ENCODE measurements at regions not wholly inside any gene's neighbourhood (a gene's known extent, or its start where the extent isn't known, plus 50 kb on each side); places are given as distances from the start of the nearest gene placed in this dataset.
A peak's percentile ranks its signal among the peaks of the same experiment; 100 is the strongest.

- DNase-seq: no peak
These were observed 162.9 kb upstream of the IGF1R start for GRCh38 chr15:98485451-98485850.

GRCh38 chr15:98493966-98494511, 154.3 kb upstream of the IGF1R start:
- DNase-seq: no peak

GRCh38 chr15:98501192-98501591, 147.1 kb upstream of the IGF1R start:
- DNase-seq: no peak

- no peak for DNase-seq
These were observed 146.7 kb upstream of the IGF1R start for GRCh38 chr15:98501632-98502031.

GRCh38 chr15:98503970-98504369, 144.4 kb upstream of the IGF1R start:
- no peak for DNase-seq

GRCh38 chr15:98504998-98505397, 143.3 kb upstream of the IGF1R start:
- DNase-seq: no peak

GRCh38 chr15:98505611-98506031, 142.7 kb upstream of the IGF1R start:
- no peak for DNase-seq

- DNase-seq: no peak
These were observed 142.2 kb upstream of the IGF1R start for GRCh38 chr15:98506172-98506571.

GRCh38 chr15:98506711-98507110, 141.6 kb upstream of the IGF1R start:
- DNase-seq: no peak

GRCh38 chr15:98513428-98513986, 134.8 kb upstream of the IGF1R start:
- DNase-seq: no peak

- DNase-seq: no peak
These were observed 134.2 kb upstream of the IGF1R start for GRCh38 chr15:98514034-98514622.

- DNase-seq: peak; percentile 57
These were observed 129.3 kb upstream of the IGF1R start for GRCh38 chr15:98518823-98519561.

- no peak for DNase-seq
These were observed 128.4 kb upstream of the IGF1R start for GRCh38 chr15:98519767-98520550.

- no peak for DNase-seq
These were observed 126.2 kb upstream of the IGF1R start for GRCh38 chr15:98522127-98522526.

GRCh38 chr15:98523912-98524662, 124.3 kb upstream of the IGF1R start:
- DNase-seq: no peak

GRCh38 chr15:98524838-98525660, 123.3 kb upstream of the IGF1R start:
- no peak for DNase-seq

- no peak for DNase-seq
These were observed 122.7 kb upstream of the IGF1R start for GRCh38 chr15:98525661-98526001.

GRCh38 chr15:98526094-98526493, 122.2 kb upstream of the IGF1R start:
- DNase-seq: no peak

- no peak for DNase-seq
These were observed 120.2 kb upstream of the IGF1R start for GRCh38 chr15:98528046-98528725.

- no peak for DNase-seq
These were observed 118.9 kb upstream of the IGF1R start for GRCh38 chr15:98529205-98530145.
